Activated CD8-positive, alpha-beta memory T cell treated with anti-CD3 and anti-CD28 coated beads, Interleukin-2, amount 10 ng/mL, durations not matched to agents 7 days and 5 days (primary cell): ENCODE measurements at regions not wholly inside any gene's neighbourhood (a gene's known extent, or its start where the extent isn't known, plus 50 kb on each side); places are given as distances from the start of the nearest gene placed in this dataset.
A peak's percentile ranks its signal among the peaks of the same experiment; 100 is the strongest.

Source experiments
- ATAC-seq: fragments of 150-1000 bp; cut with Tn5 transposase; one replicate; pipeline ENCODE4 v1.10.0; 2021; ENCODE audit warnings: moderate library complexity
- CTCF ChIA-PET: fragments of 350-600 bp; sonication (Branson Sonifier 250); formaldehyde crosslinking; loops from one replicate; lab custom pipeline; 2021; ENCODE audit warnings: antibody characterized with exemption; lab: Charles Lee
- DNase-seq: peaks from one replicate; pipeline ENCODE4 v3.0.0-alpha.2; 2020
- H3K27ac Mint-ChIP-seq: one replicate; pipeline ENCODE4 v1.8.0; 2021; ENCODE audit warnings: mild to moderate bottlenecking, mixed read lengths
- H3K27me3 Mint-ChIP-seq: one replicate; pipeline ENCODE4 v1.8.0; 2021; ENCODE audit warnings: mixed read lengths
- H3K36me3 Mint-ChIP-seq: one replicate; pipeline ENCODE4 v1.8.0; 2021; ENCODE audit warnings: mild to moderate bottlenecking, mixed read lengths
- H3K4me1 Mint-ChIP-seq: one replicate; pipeline ENCODE4 v1.8.0; 2021; ENCODE audit warnings: mixed read lengths
- H3K4me3 Mint-ChIP-seq: one replicate; pipeline ENCODE4 v1.8.0; 2021; ENCODE audit warnings: mild to moderate bottlenecking, moderate library complexity, mixed read lengths
- H3K9me3 Mint-ChIP-seq: one replicate; pipeline ENCODE4 v1.8.0; 2022; ENCODE audit warnings: low read depth, mixed read lengths

- Mint-ChIP-seq H3K27me3 (peaks cover 3% of the 10 kb centered on the region), H3K27ac (no peak overlapping the region), H3K36me3 (peaks cover 4% of the 10 kb centered on the region), H3K4me3 (no peak overlapping the region), H3K4me1 (peaks cover 33% of the 10 kb centered on the region), H3K9me3 (peaks cover 4% of the 10 kb centered on the region)
- CTCF ChIA-PET = interaction anchor here (1.5 to 1.9 kb wide), 2 partner anchors 10 to 55 kb away, joined by 3 to 5 read pairs; no protein-coding TSS in a partner anchor
- DNase-seq (no peak), ATAC-seq (no peak)
These were observed 524.4 kb downstream of the PTPRC start for GRCh38 chr1:199163267-199163666.

DNA sequence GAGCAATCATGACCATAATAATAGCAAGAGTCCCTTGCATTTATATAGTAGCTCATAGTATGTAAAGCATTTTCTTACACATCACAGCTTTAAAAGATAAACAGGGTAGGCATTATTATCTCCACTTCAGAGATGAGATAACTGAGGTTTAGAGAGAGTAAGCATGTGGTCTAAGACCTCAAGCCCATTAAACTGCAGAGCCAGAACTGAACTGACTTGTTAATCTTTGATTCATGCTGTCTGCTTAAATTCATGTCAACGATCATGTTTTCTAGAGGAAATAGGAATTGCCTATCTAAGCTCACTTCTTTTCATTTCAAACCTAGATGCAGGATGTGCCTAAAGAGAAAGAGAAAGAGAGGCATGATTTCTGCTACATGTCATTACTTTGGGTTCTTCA, 524.8 kb downstream of the PTPRC start:
- Mint-ChIP-seq H3K4me1 (peaks cover 36% of the 10 kb centered on the region), H3K4me3 (no peak overlapping the region), H3K27ac (peak overlapping the region; percentile 66), H3K27me3 (peaks cover 3% of the 10 kb centered on the region), H3K9me3 (peaks cover 4% of the 10 kb centered on the region), H3K36me3 (peaks cover 2% of the 10 kb centered on the region)
- ATAC-seq (peak; percentile 57), DNase-seq (no peak)
- CTCF ChIA-PET = interaction anchor here (1.5 to 1.9 kb wide), 2 partner anchors 10 to 54 kb away, joined by 3 to 5 read pairs; no protein-coding TSS in a partner anchor

- Mint-ChIP-seq H3K4me1 (peaks cover 37% of the 10 kb centered on the region), H3K27me3 (peaks cover 3% of the 10 kb centered on the region), H3K4me3 (no peak overlapping the region), H3K9me3 (peaks cover 2% of the 10 kb centered on the region), H3K36me3 (peaks cover 4% of the 10 kb centered on the region), H3K27ac (no peak overlapping the region)
- ATAC-seq = no peak
- CTCF ChIA-PET = no interaction called here
- no peak for DNase-seq
These were observed 528.6 kb downstream of the PTPRC start for GRCh38 chr1:199167460-199167859.

GRCh38 chr1:199168888-199169585, 530.2 kb downstream of the PTPRC start:
- CTCF ChIA-PET = interaction anchor here (1.2 kb wide), 1 partner anchor 397 kb away, joined by 3 read pairs; no protein-coding TSS in a partner anchor
- peaks cover 35% of the 10 kb centered on the region for H3K4me1 Mint-ChIP-seq

GRCh38 chr1:199170711-199171110, 531.9 kb downstream of the PTPRC start:
- H3K4me3 Mint-ChIP-seq = no peak overlapping the region
- H3K9me3 Mint-ChIP-seq = peaks cover under 1% of the 10 kb centered on the region
- H3K4me1 Mint-ChIP-seq = peaks cover 39% of the 10 kb centered on the region
- DNase-seq (no peak), ATAC-seq (no peak)
- H3K27ac Mint-ChIP-seq = no peak overlapping the region
- CTCF ChIA-PET = no interaction called here
- peaks cover 5% of the 10 kb centered on the region for H3K27me3 Mint-ChIP-seq
- H3K36me3 Mint-ChIP-seq = peaks cover 4% of the 10 kb centered on the region

More at GRCh38 chr1:199168888-199169585, 530.2 kb downstream of the PTPRC start:
- H3K4me3 Mint-ChIP-seq = no peak overlapping the region
- DNase-seq = no peak
- no peak for ATAC-seq
- H3K9me3 Mint-ChIP-seq = peaks cover 2% of the 10 kb centered on the region
- H3K27me3 Mint-ChIP-seq = peaks cover 3% of the 10 kb centered on the region
- peaks cover 4% of the 10 kb centered on the region for H3K36me3 Mint-ChIP-seq
- H3K27ac Mint-ChIP-seq = no peak overlapping the region

- peak overlapping the region; percentile 42 for H3K27ac Mint-ChIP-seq
- peaks cover 7% of the 10 kb centered on the region for H3K27me3 Mint-ChIP-seq
- DNase-seq (no peak), ATAC-seq (peak; percentile 27)
- H3K4me3 Mint-ChIP-seq = no peak overlapping the region
- CTCF ChIA-PET = interaction anchor here (1.4 to 1.9 kb wide), 3 partner anchors 8 to 71 kb away, joined by 4 to 6 read pairs (median 5); no protein-coding TSS in a partner anchor
- peaks cover 4% of the 10 kb centered on the region for H3K36me3 Mint-ChIP-seq
- no peaks in the 10 kb centered on the region for H3K9me3 Mint-ChIP-seq
- peaks cover 39% of the 10 kb centered on the region for H3K4me1 Mint-ChIP-seq
These were observed 533.6 kb downstream of the PTPRC start for GRCh38 chr1:199172171-199173124.

GRCh38 chr1:199173356-199173755, 534.5 kb downstream of the PTPRC start:
- Mint-ChIP-seq H3K4me1 (peaks cover 39% of the 10 kb centered on the region), H3K27ac (peak overlapping the region; percentile 58), H3K9me3 (no peaks in the 10 kb centered on the region), H3K4me3 (no peak overlapping the region), H3K36me3 (peaks cover 4% of the 10 kb centered on the region), H3K27me3 (peaks cover 7% of the 10 kb centered on the region)
- peak; percentile 89 for ATAC-seq
- DNase-seq = no peak
- CTCF ChIA-PET = interaction anchor here (1.4 to 1.9 kb wide), 3 partner anchors 9 to 70 kb away, joined by 4 to 6 read pairs (median 5); no protein-coding TSS in a partner anchor

- Mint-ChIP-seq H3K27ac (no peak overlapping the region), H3K36me3 (peaks cover 4% of the 10 kb centered on the region), H3K4me1 (peaks cover 31% of the 10 kb centered on the region), H3K9me3 (no peaks in the 10 kb centered on the region), H3K27me3 (peaks cover 7% of the 10 kb centered on the region), H3K4me3 (no peak overlapping the region)
- ATAC-seq = no peak
- CTCF ChIA-PET = interaction anchor here (1.7 kb wide), 1 partner anchor 10 kb away, joined by 5 read pairs; no protein-coding TSS in a partner anchor
- no peak for DNase-seq
These were observed 535.5 kb downstream of the PTPRC start for GRCh38 chr1:199174336-199174735.

DNA sequence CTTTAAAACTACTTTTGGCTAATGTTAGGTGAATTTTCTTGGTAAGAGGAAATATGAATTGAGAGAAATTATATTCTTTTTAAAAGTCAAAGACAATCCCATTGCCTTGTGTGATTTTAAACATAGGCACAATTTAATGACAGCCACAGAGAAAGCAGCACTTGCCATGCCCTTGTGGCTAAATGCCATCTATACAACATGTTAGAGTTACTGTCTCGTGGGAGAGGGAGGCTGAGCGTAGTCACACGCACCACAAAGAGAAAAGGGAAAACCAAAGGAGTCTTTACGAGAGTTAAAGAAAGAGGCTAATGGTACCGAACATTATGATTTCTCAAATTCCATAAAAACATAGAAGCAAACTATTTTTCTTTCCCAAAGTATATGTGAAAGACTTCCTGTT, 537.9 kb downstream of the PTPRC start:
- peaks cover 7% of the 10 kb centered on the region for H3K27me3 Mint-ChIP-seq
- CTCF ChIA-PET = no interaction called here
- H3K9me3 Mint-ChIP-seq = no peaks in the 10 kb centered on the region
- H3K36me3 Mint-ChIP-seq = no peaks in the 10 kb centered on the region
- H3K4me1 Mint-ChIP-seq = peaks cover 29% of the 10 kb centered on the region
- no peak overlapping the region for H3K27ac Mint-ChIP-seq
- no peak for DNase-seq
- no peak for ATAC-seq
- H3K4me3 Mint-ChIP-seq = no peak overlapping the region

GRCh38 chr1:199177241-199177640, 538.4 kb downstream of the PTPRC start:
- Mint-ChIP-seq H3K4me3 (no peak overlapping the region), H3K4me1 (peaks cover 25% of the 10 kb centered on the region), H3K9me3 (no peaks in the 10 kb centered on the region), H3K27ac (no peak overlapping the region), H3K27me3 (peaks cover 7% of the 10 kb centered on the region), H3K36me3 (no peaks in the 10 kb centered on the region)
- DNase-seq = no peak
- ATAC-seq = no peak
- CTCF ChIA-PET = no interaction called here

- H3K4me1 Mint-ChIP-seq = peaks cover 13% of the 10 kb centered on the region
- no peaks in the 10 kb centered on the region for H3K36me3 Mint-ChIP-seq
- no peak overlapping the region for H3K4me3 Mint-ChIP-seq
- CTCF ChIA-PET = no interaction called here
- peaks cover 7% of the 10 kb centered on the region for H3K27me3 Mint-ChIP-seq
- H3K9me3 Mint-ChIP-seq = no peaks in the 10 kb centered on the region
- no peak overlapping the region for H3K27ac Mint-ChIP-seq
- ATAC-seq (no peak), DNase-seq (no peak)
These were observed 539.8 kb downstream of the PTPRC start for GRCh38 chr1:199178646-199179045.

DNA sequence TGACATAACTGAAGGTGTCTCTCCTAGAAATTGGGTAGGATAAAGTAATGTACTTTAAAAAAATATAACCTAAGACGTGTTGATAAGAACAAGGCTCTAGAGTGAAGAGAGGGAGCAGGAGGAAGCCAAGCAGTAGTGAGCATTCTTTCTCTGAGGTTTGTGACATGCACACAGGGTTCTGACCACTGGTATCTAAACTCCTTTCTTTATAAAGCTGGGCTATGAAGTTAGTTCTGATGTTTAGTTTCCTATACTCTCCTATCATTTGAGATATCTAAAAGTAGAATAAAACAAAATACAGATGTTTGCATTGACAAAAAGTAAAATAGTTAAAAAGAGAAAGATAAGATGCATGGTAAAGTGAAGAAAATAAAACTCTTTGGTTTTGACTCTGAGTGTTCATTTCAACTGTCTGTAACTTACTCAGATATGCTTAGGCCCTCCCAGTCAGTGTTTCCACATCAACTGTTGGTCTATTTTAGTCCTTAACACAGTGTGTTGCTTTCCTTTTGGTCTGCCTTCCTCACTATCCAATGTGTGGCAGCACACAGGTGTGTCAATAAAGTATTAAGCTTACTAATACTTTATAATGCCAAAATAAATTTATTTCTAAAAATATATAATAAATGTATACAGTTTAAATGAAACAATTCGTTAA, 543.5 kb downstream of the PTPRC start:
- Mint-ChIP-seq H3K27me3 (no peaks in the 10 kb centered on the region), H3K27ac (no peak overlapping the region), H3K4me3 (no peak overlapping the region), H3K9me3 (no peaks in the 10 kb centered on the region), H3K36me3 (no peaks in the 10 kb centered on the region), H3K4me1 (peaks cover 2% of the 10 kb centered on the region)
- ATAC-seq (peak; percentile 36), DNase-seq (no peak)
- CTCF ChIA-PET = no interaction called here

DNA sequence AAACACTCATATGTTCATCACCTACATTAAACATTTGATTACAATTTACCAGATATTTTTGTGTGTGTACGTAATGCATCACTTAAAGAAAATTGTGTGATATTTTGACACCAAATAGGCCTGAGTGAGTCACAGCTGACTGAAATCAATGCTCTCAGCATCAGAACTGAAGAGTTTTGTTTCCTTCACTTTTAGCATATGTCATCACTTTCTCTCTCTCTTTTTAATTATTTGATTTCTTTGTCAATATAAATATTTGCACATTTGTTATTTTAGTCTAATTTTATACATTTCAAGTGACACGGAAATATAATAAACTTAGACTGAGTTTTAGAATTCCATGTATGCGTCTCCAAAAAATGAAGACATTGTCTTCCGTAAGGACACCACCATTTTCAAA, 545.3 kb downstream of the PTPRC start:
- CTCF ChIA-PET = interaction anchor here (0.8 kb wide), 1 partner anchor 59 kb away, joined by 3 read pairs; no protein-coding TSS in a partner anchor
- no peaks in the 10 kb centered on the region for H3K36me3 Mint-ChIP-seq
- H3K4me1 Mint-ChIP-seq = peaks cover 2% of the 10 kb centered on the region
- H3K9me3 Mint-ChIP-seq = no peaks in the 10 kb centered on the region
- H3K27me3 Mint-ChIP-seq = no peaks in the 10 kb centered on the region
- H3K27ac Mint-ChIP-seq = no peak overlapping the region
- no peak for ATAC-seq
- H3K4me3 Mint-ChIP-seq = no peak overlapping the region
- DNase-seq = no peak
